Activated CD8-positive, alpha-beta T cell treated with anti-CD3 and anti-CD28 coated beads for 36 hours (primary cell): ENCODE measurements at regions not wholly inside any gene's neighbourhood (a gene's known extent, or its start where the extent isn't known, plus 50 kb on each side); places are given as distances from the start of the nearest gene placed in this dataset.
"Not testable (repeated sequence)": the region's sequence is repeated elsewhere in the genome, so short reads cannot be mapped to it uniquely, and the experiment has no call there.

Source experiments
- ATAC-seq: fragments of 200-7000 bp; cut with Tn5 transposase; one replicate; pipeline ENCODE4 v1.10.0; 2021; ENCODE audit warnings: mild to moderate bottlenecking, moderate library complexity
- CTCF ChIA-PET: fragments of 350-600 bp; sonication (Branson Sonifier 250); formaldehyde crosslinking; loops from one replicate; lab custom pipeline; 2021; ENCODE audit warnings: antibody characterized with exemption; lab: Charles Lee
- POLR2A ChIA-PET: fragments of 350-600 bp; sonication (Branson Sonifier 250); formaldehyde crosslinking; loops from one replicate; lab custom pipeline; 2021; ENCODE audit warnings: antibody characterized with exemption; lab: Charles Lee
- DNase-seq: peaks from one replicate; pipeline ENCODE4 v3.0.0-alpha.2; 2020
- H3K27ac Mint-ChIP-seq: one replicate; pipeline ENCODE4 v1.8.0; 2021; ENCODE audit warnings: mild to moderate bottlenecking, mixed read lengths
- H3K27me3 Mint-ChIP-seq: one replicate; pipeline ENCODE4 v1.8.0; 2021; ENCODE audit warnings: mixed read lengths
- H3K36me3 Mint-ChIP-seq: one replicate; pipeline ENCODE4 v1.8.0; 2021; ENCODE audit warnings: low read depth, mixed read lengths
- H3K4me1 Mint-ChIP-seq: one replicate; pipeline ENCODE4 v1.8.0; 2021; ENCODE audit warnings: low read depth, mixed read lengths
- H3K4me3 Mint-ChIP-seq: one replicate; pipeline ENCODE4 v1.8.0; 2021; ENCODE audit warnings: mild to moderate bottlenecking, moderate library complexity, mixed read lengths
- H3K9me3 Mint-ChIP-seq: one replicate; pipeline ENCODE4 v1.8.0; 2021; ENCODE audit warnings: mixed read lengths
- CTCF ChIP-seq: fragments of 200-600 bp; IDR thresholded peaks from one replicate; pipeline ENCODE4 v1.8.0; 2022; ENCODE audit warnings: antibody characterized with exemption, mild to moderate bottlenecking
- intact Hi-C: fragments of 100-400 bp; cut with micrococcal nuclease; formaldehyde crosslinking; loops from one replicate; pipeline ENCODE4 v1.10.0; 2022

GRCh38 chr7:68971634-68972340 is 626.5 kb upstream of the AUTS2 start:
- DNase-seq (no peak), ATAC-seq (no peak)
- H3K9me3 Mint-ChIP-seq, result peaks cover 2% of the 10 kb centered on the region
- no peaks in the 10 kb centered on the region for H3K27me3 Mint-ChIP-seq
- no peaks in the 10 kb centered on the region for H3K4me1 Mint-ChIP-seq
- ChIA-PET CTCF (no interaction called here), POLR2A (no interaction called here)
- no peak overlapping the region for H3K27ac Mint-ChIP-seq
- no peak for TF ChIP-seq CTCF
- H3K36me3 Mint-ChIP-seq, result no peaks in the 10 kb centered on the region
- H3K4me3 Mint-ChIP-seq, result no peak overlapping the region
- intact Hi-C loops, result no loop called here

DNA sequence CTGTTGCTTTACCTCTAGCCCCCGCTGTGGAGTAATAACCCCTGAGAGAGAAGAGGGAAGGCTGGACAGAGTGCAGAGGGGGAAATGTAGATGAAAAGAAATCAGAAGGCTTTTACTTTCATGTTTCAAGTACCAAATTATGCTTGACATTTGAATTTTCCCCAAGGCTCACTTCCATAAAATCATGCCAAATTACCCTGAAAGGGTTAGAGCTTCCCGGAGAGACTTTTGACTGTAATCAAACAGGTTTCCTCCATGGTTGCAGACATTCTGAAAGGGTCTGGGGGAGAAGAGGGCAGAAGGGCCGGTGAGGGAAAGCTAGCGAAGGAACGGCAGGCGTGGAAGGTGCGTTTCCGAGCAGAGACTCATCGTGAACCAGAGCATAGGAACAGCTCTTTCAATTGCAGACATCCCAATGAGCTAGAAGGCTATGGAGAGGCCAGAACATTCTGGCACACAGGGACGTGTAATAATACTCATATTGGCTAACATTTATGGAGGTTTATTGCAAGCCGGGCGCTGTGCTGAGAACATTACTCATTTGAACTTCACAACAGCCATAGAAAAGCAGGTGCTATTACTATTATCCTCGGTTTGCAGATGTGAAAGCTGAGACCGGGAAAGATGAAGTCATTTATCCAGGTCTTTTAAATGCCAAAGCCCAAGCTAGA is 620.8 kb upstream of the AUTS2 start:
- H3K4me1 Mint-ChIP-seq, result no peaks in the 10 kb centered on the region
- TF ChIP-seq CTCF, result no peak
- CTCF ChIA-PET, result no interaction called here
- H3K27me3 Mint-ChIP-seq, result no peaks in the 10 kb centered on the region
- H3K27ac Mint-ChIP-seq, result no peak overlapping the region
- intact Hi-C loops, result no loop called here
- no peaks in the 10 kb centered on the region for H3K36me3 Mint-ChIP-seq
- no peak overlapping the region for H3K4me3 Mint-ChIP-seq
- POLR2A ChIA-PET, result no interaction called here
- ATAC-seq, result no peak
- peaks cover 11% of the 10 kb centered on the region for H3K9me3 Mint-ChIP-seq
- DNase-seq, result no peak

DNA sequence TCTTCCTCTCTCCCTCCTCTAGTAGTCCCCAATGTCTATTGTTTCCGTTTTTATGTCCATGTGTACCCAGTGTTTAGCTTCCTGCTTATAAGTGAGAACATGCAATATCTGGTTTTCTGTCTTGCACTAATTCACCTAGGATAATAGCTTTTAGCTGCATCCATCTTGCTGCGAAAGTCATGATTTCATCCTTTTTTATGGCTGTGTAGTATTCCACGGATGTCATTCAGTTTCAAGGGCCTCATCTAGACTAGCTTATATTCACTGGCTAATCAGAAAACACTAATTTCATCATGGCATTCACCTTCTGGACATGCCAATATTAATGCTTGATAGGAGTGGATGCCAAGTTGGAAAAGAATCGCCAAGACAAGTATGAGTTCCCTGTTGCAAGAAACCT is 619.6 kb upstream of the AUTS2 start:
- ATAC-seq (no peak), DNase-seq (no peak)
- CTCF ChIA-PET, result no interaction called here
- Mint-ChIP-seq H3K4me1 (no peaks in the 10 kb centered on the region), H3K27me3 (no peaks in the 10 kb centered on the region), H3K4me3 (no peak overlapping the region), H3K36me3 (no peaks in the 10 kb centered on the region), H3K27ac (no peak overlapping the region), H3K9me3 (peaks cover 14% of the 10 kb centered on the region)
- POLR2A ChIA-PET, result no interaction called here
- intact Hi-C loops, result no loop called here
- no peak for TF ChIP-seq CTCF

DNA sequence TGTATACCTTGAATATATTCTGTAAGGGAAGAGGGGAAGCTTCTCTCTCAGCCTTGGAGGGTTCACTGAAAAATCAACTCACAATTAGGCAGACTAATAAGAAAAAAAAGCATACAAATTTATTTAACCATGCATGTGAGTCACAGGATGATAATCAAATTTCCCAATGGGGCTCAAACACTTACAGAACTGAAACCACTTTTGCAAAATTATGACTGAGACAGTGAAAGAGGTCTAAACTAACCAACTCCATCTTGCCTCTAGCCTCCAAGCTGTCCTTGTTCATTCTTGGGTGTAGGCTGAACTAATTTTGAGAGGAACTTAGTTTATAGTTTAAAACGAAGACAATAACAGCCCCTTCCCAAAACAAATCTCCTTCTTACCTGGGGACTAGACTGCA is 618.3 kb upstream of the AUTS2 start:
- ChIA-PET POLR2A (no interaction called here), CTCF (no interaction called here)
- ATAC-seq, result no peak
- no peak for TF ChIP-seq CTCF
- H3K27ac Mint-ChIP-seq, result no peak overlapping the region
- no peaks in the 10 kb centered on the region for H3K4me1 Mint-ChIP-seq
- no peak overlapping the region for H3K4me3 Mint-ChIP-seq
- H3K36me3 Mint-ChIP-seq, result no peaks in the 10 kb centered on the region
- no peak for DNase-seq
- peaks cover 14% of the 10 kb centered on the region for H3K9me3 Mint-ChIP-seq
- intact Hi-C loops, result no loop called here
- H3K27me3 Mint-ChIP-seq, result no peaks in the 10 kb centered on the region

DNA sequence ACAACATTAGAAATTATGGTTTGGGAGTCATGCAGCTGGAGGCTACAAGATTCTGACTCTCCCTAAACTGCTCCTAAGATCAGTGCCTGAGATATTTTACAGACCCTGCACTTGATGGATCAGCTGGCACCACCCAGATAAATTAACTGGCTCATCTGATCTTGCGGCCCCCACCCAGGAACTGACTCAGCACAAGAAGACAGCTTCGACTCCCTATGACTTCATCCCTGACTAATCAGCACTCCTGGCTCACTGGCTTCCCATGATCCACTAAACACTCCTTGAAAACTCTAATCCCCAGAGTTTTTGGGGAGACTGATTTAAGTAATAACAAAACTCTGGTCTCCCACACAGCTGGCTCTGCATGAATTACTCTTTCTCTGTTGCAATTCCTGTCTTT is 617.8 kb upstream of the AUTS2 start:
- H3K4me1 Mint-ChIP-seq, intact Hi-C loops, H3K27me3 Mint-ChIP-seq, CTCF ChIA-PET, H3K4me3 Mint-ChIP-seq, H3K27ac Mint-ChIP-seq, DNase-seq, POLR2A ChIA-PET, ATAC-seq, H3K36me3 Mint-ChIP-seq: not testable (repeated sequence)
- H3K9me3 Mint-ChIP-seq, result peaks cover 14% of the 10 kb centered on the region
